GM21737 (cell line): ENCODE measurements at regions not wholly inside any gene's neighbourhood (a gene's known extent, or its start where the extent isn't known, plus 50 kb on each side); places are given as distances from the start of the nearest gene placed in this dataset.
"Not testable (repeated sequence)": the region's sequence is repeated elsewhere in the genome, so short reads cannot be mapped to it uniquely, and the experiment has no call there.

Experiments
- ATAC-seq: cut with Tn5 transposase; IDR thresholded peaks from one replicate; pipeline ENCODE4 v1.9.1; 2021; ENCODE audit warnings: mild to moderate bottlenecking, moderate library complexity; ENCODE audit not compliant: unreplicated experiment

- ATAC-seq = not testable (repeated sequence)
Observed at GRCh38 chr5:63732880-63733279, 229.4 kb downstream of the HTR1A start.

GRCh38 chr5:63727583-63727982, 234.7 kb downstream of the HTR1A start:
- ATAC-seq = no peak

- ATAC-seq = peak; percentile 70
Observed at GRCh38 chr5:63726496-63726895, 235.7 kb downstream of the HTR1A start.

- ATAC-seq = no peak
Observed at GRCh38 chr5:63719147-63719546, 243.1 kb downstream of the HTR1A start.

GRCh38 chr5:63700241-63700640, 262.0 kb downstream of the HTR1A start:
- ATAC-seq = no peak

GRCh38 chr5:63697811-63698210, 264.4 kb downstream of the HTR1A start:
- no peak for ATAC-seq

- no peak for ATAC-seq
Observed at GRCh38 chr5:63690546-63690945, 271.7 kb downstream of the HTR1A start.

GRCh38 chr5:63687854-63688516, 274.3 kb downstream of the HTR1A start:
- ATAC-seq = no peak

GRCh38 chr5:63686938-63687337, 275.3 kb downstream of the HTR1A start:
- no peak for ATAC-seq

- no peak for ATAC-seq
Observed at GRCh38 chr5:63686181-63686580, 276.1 kb downstream of the HTR1A start.

- no peak for ATAC-seq
Observed at GRCh38 chr5:63685454-63685853, 276.8 kb downstream of the HTR1A start.

- no peak for ATAC-seq
Observed at GRCh38 chr5:63674881-63675280, 287.4 kb downstream of the HTR1A start.

GRCh38 chr5:63655043-63655442, 307.2 kb downstream of the HTR1A start:
- ATAC-seq = no peak

GRCh38 chr5:63650581-63650980, 311.7 kb downstream of the HTR1A start:
- ATAC-seq = no peak

GRCh38 chr5:63648376-63648775, 313.9 kb downstream of the HTR1A start:
- ATAC-seq = no peak

GRCh38 chr5:63629951-63630630, 332.2 kb downstream of the HTR1A start:
- no peak for ATAC-seq

GRCh38 chr5:63613442-63613841, 348.8 kb downstream of the HTR1A start:
- no peak for ATAC-seq

GRCh38 chr5:63603996-63604395, 358.2 kb downstream of the HTR1A start:
- ATAC-seq = no peak

GRCh38 chr5:63602971-63603370, 359.3 kb downstream of the HTR1A start:
- no peak for ATAC-seq

GRCh38 chr5:63596254-63596653, 366.0 kb downstream of the HTR1A start:
- ATAC-seq = no peak

GRCh38 chr5:63573380-63573779, 388.9 kb downstream of the HTR1A start:
- ATAC-seq = no peak

- ATAC-seq = no peak
Observed at GRCh38 chr5:63572740-63573139, 389.5 kb downstream of the HTR1A start.

- no peak for ATAC-seq
Observed at GRCh38 chr5:63570752-63571151, 391.5 kb downstream of the HTR1A start.
